ENCODE measurements at regions not wholly inside any gene's neighbourhood (a gene's known extent, or its start where the extent isn't known, plus 50 kb on each side); places are given as distances from the start of the nearest gene placed in this dataset.

- TF ChIP-seq CTCF (IDR thresholded peaks at IDR 0.05) (no peak), ZFX (IDR thresholded peaks at IDR 0.05; ENCODE audit: borderline replicate concordance) (no peak)
Measured at GRCh38 chr1:188397521-188397920, 1568.8 kb downstream of the PLA2G4A start.

Data from 22Rv1 (cell line).